MCF 10A (cell line): ENCODE measurements at regions not wholly inside any gene's neighbourhood (a gene's known extent, or its start where the extent isn't known, plus 50 kb on each side); places are given as distances from the start of the nearest gene placed in this dataset.

Experiments
- BruUV-seq: library from RNA; stranded (reverse); fragments of 400-500 nt; replicated peaks from 2 replicates; lab custom pipeline; 2021; lab: Mats Ljungman, UMichigan
- CTCF ChIA-PET: fragments of 300-600 bp; sonication (Branson Sonifier 250); formaldehyde crosslinking; extraction: SDS; loops from one replicate; lab custom pipeline; 2021; ENCODE audit warnings: antibody characterized with exemption, inconsistent platforms; lab: Yijun Ruan, JAX
- POLR2A ChIA-PET: fragments of 300-600, 350-650 bp; sonication (Branson Sonifier 250); formaldehyde crosslinking; extraction: SDS; loops from one replicate; lab custom pipeline; 2020; ENCODE audit warnings: antibody characterized with exemption, inconsistent platforms; lab: Yijun Ruan, JAX
- DNase-seq: peaks from one replicate; pipeline ENCODE4 v3.0.0-alpha.2; 2018; ENCODE audit not compliant: unreplicated experiment
- H3K27ac Mint-ChIP-seq: one replicate; pipeline ENCODE4 v1.8.0; 2022; ENCODE audit warnings: mild to moderate bottlenecking, low read depth, mixed read lengths; ENCODE audit not compliant: unreplicated experiment
- H3K27me3 Mint-ChIP-seq: one replicate; pipeline ENCODE4 v1.8.0; 2022; ENCODE audit warnings: mixed read lengths; ENCODE audit not compliant: insufficient read depth, unreplicated experiment
- H3K36me3 Mint-ChIP-seq: one replicate; pipeline ENCODE4 v1.8.0; 2022; ENCODE audit warnings: mild to moderate bottlenecking, moderate library complexity, mixed read lengths; ENCODE audit not compliant: insufficient read depth, unreplicated experiment
- H3K4me1 Mint-ChIP-seq: one replicate; pipeline ENCODE4 v1.8.0; 2022; ENCODE audit warnings: mixed read lengths; ENCODE audit not compliant: insufficient read depth, unreplicated experiment
- H3K4me3 Mint-ChIP-seq: one replicate; pipeline ENCODE4 v1.8.0; 2022; ENCODE audit warnings: mild to moderate bottlenecking, moderate library complexity, mixed read lengths; ENCODE audit not compliant: unreplicated experiment
- H3K9me3 Mint-ChIP-seq: one replicate; pipeline ENCODE4 v1.8.0; 2022; ENCODE audit warnings: mixed read lengths; ENCODE audit not compliant: unreplicated experiment
- intact Hi-C: fragments of 100-400 bp; cut with micrococcal nuclease; formaldehyde crosslinking; loops from 2 replicates; pipeline ENCODE4 v1.14.1; 2022
- TF ChIP-seq, protein P1 (sequence below): fragments of 200-600 bp; IDR thresholded peaks from one replicate; pipeline ENCODE4 v1.8.0; 2022; ENCODE audit warnings: antibody characterized with exemption, mild to moderate bottlenecking; ENCODE audit not compliant: unreplicated experiment

DNA sequence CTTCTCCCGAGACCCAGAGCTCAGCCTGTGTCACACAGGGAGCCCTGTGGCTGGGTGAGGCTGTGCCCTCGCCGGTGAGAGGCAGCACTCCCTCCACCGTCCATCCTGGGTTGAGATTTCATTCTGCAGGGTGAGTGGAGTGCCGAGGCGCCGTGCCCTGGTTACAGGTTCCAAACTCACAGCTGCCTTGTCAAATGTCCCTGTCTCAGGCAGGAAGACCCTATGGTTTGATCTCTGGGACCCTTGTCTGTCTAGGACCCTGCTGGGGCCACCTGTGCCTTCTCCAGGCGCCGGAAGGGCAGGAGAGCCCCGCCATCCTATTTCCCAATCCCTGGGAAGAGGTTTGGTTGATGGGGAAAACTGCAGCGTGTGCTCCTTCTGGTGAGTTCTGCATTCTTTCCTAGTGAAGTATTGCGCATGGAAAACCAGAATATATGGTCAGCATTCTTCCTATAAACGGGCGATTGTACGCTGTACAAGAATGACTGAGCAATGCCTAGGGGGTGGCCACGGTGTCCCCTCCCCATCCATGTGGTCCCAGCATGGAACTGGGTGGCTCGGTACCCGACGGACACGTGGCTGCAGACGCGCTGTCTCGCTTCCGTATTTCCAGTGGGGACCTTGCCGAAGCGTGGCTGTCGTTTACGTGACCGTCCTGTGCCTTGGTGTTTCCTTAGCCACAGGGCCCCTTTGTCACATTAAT, 95.9 kb upstream of the COL5A1 start:
- no peaks in the 10 kb centered on the region for H3K9me3 Mint-ChIP-seq
- POLR2A ChIA-PET = no interaction called here
- TF ChIP-seq, protein P1, sequence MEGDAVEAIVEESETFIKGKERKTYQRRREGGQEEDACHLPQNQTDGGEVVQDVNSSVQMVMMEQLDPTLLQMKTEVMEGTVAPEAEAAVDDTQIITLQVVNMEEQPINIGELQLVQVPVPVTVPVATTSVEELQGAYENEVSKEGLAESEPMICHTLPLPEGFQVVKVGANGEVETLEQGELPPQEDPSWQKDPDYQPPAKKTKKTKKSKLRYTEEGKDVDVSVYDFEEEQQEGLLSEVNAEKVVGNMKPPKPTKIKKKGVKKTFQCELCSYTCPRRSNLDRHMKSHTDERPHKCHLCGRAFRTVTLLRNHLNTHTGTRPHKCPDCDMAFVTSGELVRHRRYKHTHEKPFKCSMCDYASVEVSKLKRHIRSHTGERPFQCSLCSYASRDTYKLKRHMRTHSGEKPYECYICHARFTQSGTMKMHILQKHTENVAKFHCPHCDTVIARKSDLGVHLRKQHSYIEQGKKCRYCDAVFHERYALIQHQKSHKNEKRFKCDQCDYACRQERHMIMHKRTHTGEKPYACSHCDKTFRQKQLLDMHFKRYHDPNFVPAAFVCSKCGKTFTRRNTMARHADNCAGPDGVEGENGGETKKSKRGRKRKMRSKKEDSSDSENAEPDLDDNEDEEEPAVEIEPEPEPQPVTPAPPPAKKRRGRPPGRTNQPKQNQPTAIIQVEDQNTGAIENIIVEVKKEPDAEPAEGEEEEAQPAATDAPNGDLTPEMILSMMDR = no peak
- no TSS peak for BruUV-seq
- no peak overlapping the region for H3K27ac Mint-ChIP-seq
- H3K4me1 Mint-ChIP-seq = no peaks in the 10 kb centered on the region
- intact Hi-C loops = no loop called here
- no peaks in the 10 kb centered on the region for H3K36me3 Mint-ChIP-seq
- H3K4me3 Mint-ChIP-seq = no peak overlapping the region
- no peak for DNase-seq
- CTCF ChIA-PET = no interaction called here
- peaks cover 13% of the 10 kb centered on the region for H3K27me3 Mint-ChIP-seq

GRCh38 chr9:134546246-134546731, 95.3 kb upstream of the COL5A1 start:
- TF ChIP-seq, protein P1 = no peak
- ChIA-PET POLR2A (no interaction called here), CTCF (no interaction called here)
- BruUV-seq = no TSS peak
- intact Hi-C loops = no loop called here
- no peak overlapping the region for H3K4me3 Mint-ChIP-seq
- H3K27ac Mint-ChIP-seq = no peak overlapping the region
- no peak for DNase-seq
- H3K9me3 Mint-ChIP-seq = no peaks in the 10 kb centered on the region
- H3K36me3 Mint-ChIP-seq = no peaks in the 10 kb centered on the region
- H3K27me3 Mint-ChIP-seq = peaks cover 13% of the 10 kb centered on the region
- no peaks in the 10 kb centered on the region for H3K4me1 Mint-ChIP-seq

GRCh38 chr9:134546746-134547145, 94.9 kb upstream of the COL5A1 start:
- TF ChIP-seq, protein P1 = no peak
- DNase-seq = no peak
- Mint-ChIP-seq H3K27me3 (peaks cover 13% of the 10 kb centered on the region), H3K4me3 (no peak overlapping the region), H3K9me3 (no peaks in the 10 kb centered on the region), H3K4me1 (peaks cover 4% of the 10 kb centered on the region), H3K36me3 (no peaks in the 10 kb centered on the region), H3K27ac (no peak overlapping the region)
- ChIA-PET POLR2A (no interaction called here), CTCF (no interaction called here)
- no TSS peak for BruUV-seq
- intact Hi-C loops = no loop called here

GRCh38 chr9:134547161-134548100, 94.2 kb upstream of the COL5A1 start:
- Mint-ChIP-seq H3K27ac (no peak overlapping the region), H3K27me3 (peaks cover 13% of the 10 kb centered on the region), H3K9me3 (no peaks in the 10 kb centered on the region), H3K4me1 (peaks cover 9% of the 10 kb centered on the region), H3K36me3 (no peaks in the 10 kb centered on the region), H3K4me3 (no peak overlapping the region)
- intact Hi-C loops = no loop called here
- ChIA-PET CTCF (interaction anchor here (0.7 kb wide), 1 partner anchor 51 kb away, joined by 6 read pairs; no protein-coding TSS in a partner anchor), POLR2A (no interaction called here)
- TF ChIP-seq, protein P1 = no peak
- DNase-seq = no peak
- no TSS peak for BruUV-seq
